HuH-7.5 (cell line): ENCODE measurements at regions not wholly inside any gene's neighbourhood (a gene's known extent, or its start where the extent isn't known, plus 50 kb on each side); places are given as distances from the start of the nearest gene placed in this dataset.
A peak's percentile ranks its signal among the peaks of the same experiment; 100 is the strongest.

ENCODE experiments used
- DNase-seq: peaks from one replicate; pipeline ENCODE4 v3.0.0; 2011; ENCODE audit warnings: low spot score

DNA sequence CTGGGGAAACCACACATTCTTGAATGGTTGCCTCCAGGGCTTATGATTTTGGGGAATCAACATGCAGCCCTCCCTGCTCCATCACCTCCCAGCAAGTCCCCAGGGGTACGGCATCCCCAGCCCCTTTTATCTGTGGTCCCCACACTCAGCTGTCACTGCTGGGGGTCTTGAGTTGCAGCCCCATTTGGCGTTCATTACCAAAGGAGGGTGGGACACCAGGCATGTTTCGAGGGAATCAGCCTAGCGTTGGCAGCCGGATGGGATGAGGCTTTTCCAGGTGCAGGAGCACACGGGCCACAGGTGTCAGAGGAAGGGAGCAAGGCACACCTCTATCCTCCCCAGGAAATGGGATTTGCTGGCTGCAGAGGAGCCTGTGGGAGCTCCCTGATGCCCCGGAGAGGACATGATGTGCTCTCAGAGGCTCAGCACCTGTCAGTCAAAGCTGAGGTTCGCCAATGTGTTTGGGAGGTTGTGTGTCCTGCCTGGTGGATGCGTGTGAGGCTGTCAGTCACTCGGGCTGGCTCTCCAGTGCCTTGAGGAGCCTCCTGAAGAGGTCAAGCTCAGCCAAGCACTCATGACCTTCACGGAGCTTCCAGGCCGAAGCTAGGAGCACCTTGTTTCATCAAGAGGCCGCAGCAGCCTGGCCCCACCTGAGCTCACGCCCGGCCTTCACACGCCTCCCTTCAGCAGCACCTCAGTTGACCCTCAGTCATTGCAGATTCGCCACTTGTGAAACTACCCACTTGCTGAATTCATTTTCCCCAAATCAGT, 95.0 kb downstream of the ERMARD start:
- no peak for DNase-seq

DNA sequence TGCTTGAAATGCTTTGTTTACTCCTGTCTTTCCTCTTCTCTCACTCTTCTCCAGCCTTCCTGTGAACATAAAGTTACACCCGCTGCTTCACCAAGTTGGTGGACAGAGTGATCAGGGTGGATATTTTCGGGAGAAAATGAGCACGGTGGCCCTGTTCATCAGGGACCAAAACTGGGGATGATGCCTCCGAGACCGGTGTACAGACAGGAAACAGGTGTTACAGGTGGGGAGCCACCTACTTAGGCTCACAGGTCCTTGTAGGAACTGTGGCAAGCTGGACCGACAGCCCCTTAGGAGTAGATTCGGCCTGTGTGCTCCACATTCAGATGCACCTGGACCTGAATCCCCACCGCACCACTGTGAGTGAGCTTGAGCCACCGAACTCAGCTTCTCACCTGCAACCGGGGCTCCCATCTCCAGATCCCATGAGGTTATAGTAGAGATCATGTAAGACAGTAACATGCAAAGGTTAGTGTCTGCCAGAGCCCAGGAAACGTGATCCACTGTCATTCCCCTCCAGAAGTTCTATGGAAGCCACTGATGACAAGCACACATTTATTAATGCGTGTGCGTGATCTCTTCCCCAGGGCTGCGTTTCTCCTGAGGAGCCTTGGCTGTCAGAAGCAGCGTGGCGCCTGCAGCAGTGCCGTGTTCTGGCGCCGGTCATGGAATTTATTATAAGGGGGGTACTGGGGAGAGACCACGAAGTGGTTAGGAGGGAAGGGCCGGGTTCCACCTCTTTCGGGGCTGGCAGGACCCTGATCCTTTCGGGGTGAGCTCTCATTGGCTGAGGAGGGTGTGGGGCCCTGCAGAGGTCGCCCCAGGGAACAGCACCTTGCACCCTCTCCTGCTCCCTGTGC, 94.2 kb downstream of the ERMARD start:
- DNase-seq = no peak

DNA sequence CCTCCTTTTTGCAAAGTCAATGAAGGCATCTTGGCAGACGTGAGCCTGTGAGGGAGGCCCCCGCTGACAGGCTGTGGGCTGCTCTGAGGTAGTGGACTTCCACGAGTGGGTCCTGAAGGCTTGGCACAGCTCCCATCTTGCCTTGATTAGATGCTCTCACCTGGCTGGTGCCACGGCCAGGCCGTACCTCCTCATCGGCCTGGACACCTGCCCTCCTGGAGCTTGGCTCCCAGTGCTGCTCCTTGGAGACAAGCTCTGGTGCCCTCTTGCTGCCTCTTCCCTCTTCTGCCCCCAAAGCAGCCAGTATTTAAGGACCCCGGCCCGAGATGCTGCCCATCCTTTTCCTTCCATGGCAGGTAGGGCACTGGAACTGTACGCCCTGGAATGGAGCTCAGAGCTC, 93.5 kb downstream of the ERMARD start:
- no peak for DNase-seq

DNA sequence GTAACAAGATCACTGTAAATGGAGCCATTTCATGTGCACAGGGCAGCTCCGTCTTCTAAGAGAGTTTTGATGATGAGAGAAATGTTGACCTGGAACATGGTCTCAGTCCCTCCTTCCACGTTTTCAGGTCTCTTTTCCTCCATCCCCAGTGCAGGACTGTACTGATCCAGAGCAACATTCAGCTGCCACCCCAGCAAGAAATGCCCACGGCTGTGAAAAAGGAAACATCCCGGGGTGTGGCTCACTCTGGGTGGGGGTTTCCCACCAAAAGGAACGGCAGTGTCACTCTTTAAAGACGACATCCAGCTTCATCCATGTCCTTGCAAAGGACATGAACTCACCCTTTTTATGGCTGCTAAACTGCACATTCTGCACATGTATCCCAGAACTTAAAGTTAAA, 92.6 kb downstream of the ERMARD start:
- no peak for DNase-seq

GRCh38 chr6:169843110-169843509, 91.7 kb downstream of the ERMARD start:
- no peak for DNase-seq

DNA sequence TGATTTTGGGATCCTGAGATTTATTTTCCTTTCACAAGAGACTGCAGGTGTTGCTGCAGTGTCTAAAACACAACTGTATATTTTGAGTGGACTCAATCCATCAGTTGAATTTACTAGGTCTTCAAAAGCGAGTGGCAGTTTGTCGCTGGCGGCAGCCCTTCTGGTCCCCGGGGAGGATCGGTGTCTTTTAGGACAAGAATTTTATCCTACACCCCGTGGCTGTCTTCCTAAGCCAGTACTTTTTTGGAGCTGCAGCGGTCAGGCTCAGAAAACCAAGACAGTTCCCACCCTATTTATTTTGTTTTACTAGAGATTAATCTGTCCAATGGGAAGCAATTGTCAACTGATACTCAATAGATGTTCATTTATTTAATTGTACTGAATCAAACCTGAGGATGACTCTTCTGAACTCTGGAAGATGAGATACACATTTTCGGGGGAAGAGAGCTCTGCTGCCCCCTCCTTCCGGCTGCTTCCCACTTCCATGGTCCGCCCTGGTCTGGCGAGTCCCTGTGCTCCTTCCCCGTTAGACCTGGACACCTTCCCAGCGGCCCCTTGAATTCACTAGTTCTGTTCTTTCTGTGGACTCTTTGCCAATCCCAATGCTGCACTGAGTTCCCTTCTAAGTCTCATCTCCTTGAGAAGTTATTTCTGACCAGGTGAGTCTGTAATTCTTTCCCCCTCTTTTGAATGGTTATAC, 90.6 kb downstream of the ERMARD start:
- no peak for DNase-seq

DNA sequence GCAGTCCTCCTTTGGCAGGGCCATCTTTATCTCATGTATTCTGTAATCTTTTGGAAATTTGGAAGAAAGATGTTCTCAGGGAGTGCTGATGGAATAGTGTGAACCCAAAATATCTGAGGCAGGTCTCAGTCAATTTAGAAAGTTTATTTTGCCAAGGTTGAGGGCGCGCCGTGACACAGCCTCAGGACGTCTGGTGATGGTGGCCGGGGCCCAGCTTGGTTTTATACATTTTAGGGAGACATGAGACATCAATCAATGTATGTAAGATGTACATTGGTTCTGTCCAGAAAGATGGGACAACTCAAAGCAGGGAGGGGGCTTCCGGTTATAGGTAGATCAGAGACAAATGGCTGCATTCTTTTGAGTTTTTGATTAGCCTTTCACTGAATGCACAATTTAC, 89.8 kb downstream of the ERMARD start:
- DNase-seq = no peak

- no peak for DNase-seq
Measured at GRCh38 chr6:169839898-169840631, 88.6 kb downstream of the ERMARD start.

GRCh38 chr6:169839493-169839892, 88.1 kb downstream of the ERMARD start:
- no peak for DNase-seq

DNA sequence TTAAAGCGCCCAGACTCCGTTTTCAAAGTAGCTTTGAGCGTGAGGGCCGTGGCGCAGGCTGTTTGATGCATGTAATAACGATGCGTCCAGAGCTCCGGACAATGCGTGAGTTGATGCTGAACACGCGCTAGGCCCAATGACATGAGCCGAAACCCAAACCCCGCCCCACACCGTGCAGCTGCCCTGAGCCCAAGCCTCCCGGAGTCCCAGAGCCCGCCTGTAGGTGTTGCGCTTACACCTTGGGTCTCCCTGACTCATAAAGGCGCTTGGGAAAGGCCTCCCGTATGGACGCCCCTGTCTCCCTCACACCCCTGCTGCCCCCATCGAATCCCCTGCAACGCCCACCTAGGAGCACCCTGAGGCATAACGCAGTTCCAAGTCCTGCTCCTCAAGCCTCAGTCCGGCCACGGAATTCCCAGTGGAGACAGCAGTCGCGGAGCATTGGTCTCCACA, 87.6 kb downstream of the ERMARD start:
- no peak for DNase-seq

- DNase-seq = no peak
Measured at GRCh38 chr6:169838346-169839028, 87.1 kb downstream of the ERMARD start.

DNA sequence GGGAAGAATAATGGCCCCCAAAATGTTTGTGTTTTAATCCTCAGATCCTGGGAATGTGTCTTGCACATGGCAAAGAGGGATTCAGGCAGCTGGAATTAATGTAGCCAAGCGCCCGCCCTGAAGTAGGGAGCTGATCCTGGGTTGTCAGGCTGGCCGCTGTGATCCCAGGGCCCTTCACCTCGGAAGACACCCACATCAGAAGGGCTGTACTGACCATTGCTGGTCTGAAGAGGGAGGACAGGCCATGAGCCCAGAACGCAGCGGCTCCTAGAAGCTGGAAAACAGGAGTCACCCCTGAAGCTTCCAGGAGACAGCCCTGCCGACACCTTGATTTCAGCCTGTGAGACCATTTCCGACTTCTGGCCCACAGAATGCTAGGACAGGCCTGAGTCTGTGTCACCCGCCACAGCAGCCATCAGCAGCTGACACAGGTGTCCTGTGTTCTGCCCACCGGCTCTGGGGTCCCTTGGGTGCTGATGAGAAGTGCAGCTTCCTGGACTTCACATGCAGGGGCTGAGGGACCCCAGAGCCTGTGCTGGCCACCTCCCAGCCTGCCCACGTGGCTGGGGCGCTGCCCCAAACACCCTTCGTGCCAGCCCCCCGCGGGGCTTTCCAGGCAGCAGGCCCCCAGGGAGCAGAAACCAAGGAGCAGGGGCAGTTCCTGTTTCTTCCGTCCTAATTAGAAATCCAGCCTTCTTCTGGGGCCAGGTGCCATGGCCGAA, 86.3 kb downstream of the ERMARD start:
- DNase-seq = no peak

DNA sequence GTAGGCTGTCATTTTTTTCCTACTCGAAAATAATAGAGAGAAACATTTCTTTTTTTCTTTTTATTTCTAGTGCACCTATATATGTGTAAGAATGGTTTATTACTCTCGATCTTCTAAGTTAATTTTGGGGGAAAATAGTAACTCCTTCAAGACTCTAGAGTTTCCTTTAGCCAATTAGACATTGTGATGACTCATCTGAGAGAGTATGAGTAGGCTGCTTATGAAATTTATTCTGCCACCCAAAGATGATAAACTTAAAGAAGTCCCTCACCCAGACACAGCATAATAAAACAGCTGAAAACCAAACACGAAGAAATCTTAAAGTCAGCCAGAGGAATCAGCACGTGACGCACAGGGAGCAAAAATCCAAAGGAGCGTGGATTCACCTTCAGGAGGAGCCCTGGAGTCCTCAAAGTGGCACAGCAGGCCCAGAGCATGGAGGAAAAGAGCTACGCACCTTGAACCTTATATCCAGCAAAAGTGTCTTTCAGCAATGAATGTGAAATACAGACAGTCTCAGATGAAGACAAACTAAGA, 81.9 kb downstream of the ERMARD start:
- no peak for DNase-seq

- no peak for DNase-seq
Measured at GRCh38 chr6:169832247-169832948, 81.0 kb downstream of the ERMARD start.

GRCh38 chr6:169831450-169832246, 80.2 kb downstream of the ERMARD start:
- peak; percentile 84 for DNase-seq
